Type B pancreatic cell (in vitro differentiated cells): ENCODE measurements at regions not wholly inside any gene's neighbourhood (a gene's known extent, or its start where the extent isn't known, plus 50 kb on each side); places are given as distances from the start of the nearest gene placed in this dataset.

Experiments
- DNase-seq: peaks from one replicate; pipeline ENCODE4 v3.0.0; 2021; ENCODE audit warnings: mixed read lengths; ENCODE audit not compliant: unreplicated experiment; ENCODE audit errors: extremely low spot score
- H3K27ac Mint-ChIP-seq: 2 replicates; pipeline ENCODE4 v1.8.0; 2021; ENCODE audit warnings: mild to moderate bottlenecking, mixed read lengths
- H3K27me3 Mint-ChIP-seq: 2 replicates; pipeline ENCODE4 v1.8.0; 2021; ENCODE audit warnings: mixed read lengths
- H3K36me3 Mint-ChIP-seq: 2 replicates; pipeline ENCODE4 v1.8.0; 2021; ENCODE audit warnings: mixed read lengths
- H3K4me1 Mint-ChIP-seq: one replicate; pipeline ENCODE4 v1.8.0; 2021; ENCODE audit warnings: mixed read lengths; ENCODE audit not compliant: unreplicated experiment
- H3K4me3 Mint-ChIP-seq: 2 replicates; pipeline ENCODE4 v1.8.0; 2021; ENCODE audit warnings: mild to moderate bottlenecking, mixed read lengths
- H3K9me3 Mint-ChIP-seq: 2 replicates; pipeline ENCODE4 v1.8.0; 2021; ENCODE audit warnings: mixed read lengths
- TF ChIP-seq, protein P1 (sequence below): fragments of 200-600 bp; sonication (generic); conservative IDR thresholded peaks from 2 replicates; pipeline ENCODE4 v1.5.0; 2021; ENCODE audit warnings: antibody characterized with exemption, mild to moderate bottlenecking

DNA sequence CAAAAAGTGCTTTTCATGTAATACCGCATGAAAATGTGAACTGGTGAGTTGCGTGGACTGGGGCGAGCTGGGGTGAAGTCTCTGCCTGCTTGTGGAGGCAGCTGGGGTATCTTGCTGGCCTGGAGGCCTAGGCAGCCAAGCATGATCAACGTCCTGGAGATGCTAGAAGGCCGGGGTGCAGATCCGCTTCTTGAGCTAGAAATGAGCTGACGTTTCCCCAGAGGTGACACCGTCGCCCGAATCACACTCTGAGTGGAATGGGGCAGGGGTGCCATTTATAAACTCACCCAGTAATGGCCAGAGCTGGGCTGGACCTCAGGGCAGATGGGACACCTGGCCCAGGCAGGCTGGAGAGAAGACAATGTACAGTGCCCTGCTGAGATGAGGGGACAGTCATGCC, 1513.0 kb downstream of the TBC1D22A start:
- H3K36me3 Mint-ChIP-seq, result no peaks in the 10 kb centered on the region
- TF ChIP-seq, protein P1, sequence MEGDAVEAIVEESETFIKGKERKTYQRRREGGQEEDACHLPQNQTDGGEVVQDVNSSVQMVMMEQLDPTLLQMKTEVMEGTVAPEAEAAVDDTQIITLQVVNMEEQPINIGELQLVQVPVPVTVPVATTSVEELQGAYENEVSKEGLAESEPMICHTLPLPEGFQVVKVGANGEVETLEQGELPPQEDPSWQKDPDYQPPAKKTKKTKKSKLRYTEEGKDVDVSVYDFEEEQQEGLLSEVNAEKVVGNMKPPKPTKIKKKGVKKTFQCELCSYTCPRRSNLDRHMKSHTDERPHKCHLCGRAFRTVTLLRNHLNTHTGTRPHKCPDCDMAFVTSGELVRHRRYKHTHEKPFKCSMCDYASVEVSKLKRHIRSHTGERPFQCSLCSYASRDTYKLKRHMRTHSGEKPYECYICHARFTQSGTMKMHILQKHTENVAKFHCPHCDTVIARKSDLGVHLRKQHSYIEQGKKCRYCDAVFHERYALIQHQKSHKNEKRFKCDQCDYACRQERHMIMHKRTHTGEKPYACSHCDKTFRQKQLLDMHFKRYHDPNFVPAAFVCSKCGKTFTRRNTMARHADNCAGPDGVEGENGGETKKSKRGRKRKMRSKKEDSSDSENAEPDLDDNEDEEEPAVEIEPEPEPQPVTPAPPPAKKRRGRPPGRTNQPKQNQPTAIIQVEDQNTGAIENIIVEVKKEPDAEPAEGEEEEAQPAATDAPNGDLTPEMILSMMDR, result no peak
- no peak overlapping the region for H3K27ac Mint-ChIP-seq
- H3K27me3 Mint-ChIP-seq, result peaks cover 24% of the 10 kb centered on the region
- DNase-seq, result no peak
- H3K9me3 Mint-ChIP-seq, result peaks cover 4% of the 10 kb centered on the region
- peaks cover 8% of the 10 kb centered on the region for H3K4me1 Mint-ChIP-seq
- no peak overlapping the region for H3K4me3 Mint-ChIP-seq

DNA sequence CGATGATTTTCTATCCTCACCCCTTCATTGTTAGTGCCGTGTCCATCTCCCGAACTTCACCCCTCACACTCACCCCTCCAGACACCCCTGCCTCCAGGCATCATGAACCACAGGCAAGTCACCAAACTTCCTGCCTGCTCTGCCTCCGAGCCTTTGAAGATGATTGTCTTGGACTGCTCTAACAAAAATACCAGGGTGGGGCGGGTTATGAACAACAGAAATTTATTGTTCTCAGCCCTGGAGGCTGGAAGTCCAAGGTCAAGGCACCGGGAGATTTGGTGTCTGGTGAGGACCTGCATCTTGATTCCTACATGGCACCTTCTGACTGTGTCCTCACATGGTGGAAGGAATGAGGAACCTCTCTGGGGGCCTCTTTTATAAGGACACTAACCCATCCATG, 1508.3 kb downstream of the TBC1D22A start:
- Mint-ChIP-seq H3K9me3 (peaks cover 4% of the 10 kb centered on the region), H3K27ac (no peak overlapping the region), H3K27me3 (peaks cover 47% of the 10 kb centered on the region), H3K4me3 (no peak overlapping the region), H3K36me3 (no peaks in the 10 kb centered on the region), H3K4me1 (no peaks in the 10 kb centered on the region)
- no peak for DNase-seq
- TF ChIP-seq, protein P1, result no peak

DNA sequence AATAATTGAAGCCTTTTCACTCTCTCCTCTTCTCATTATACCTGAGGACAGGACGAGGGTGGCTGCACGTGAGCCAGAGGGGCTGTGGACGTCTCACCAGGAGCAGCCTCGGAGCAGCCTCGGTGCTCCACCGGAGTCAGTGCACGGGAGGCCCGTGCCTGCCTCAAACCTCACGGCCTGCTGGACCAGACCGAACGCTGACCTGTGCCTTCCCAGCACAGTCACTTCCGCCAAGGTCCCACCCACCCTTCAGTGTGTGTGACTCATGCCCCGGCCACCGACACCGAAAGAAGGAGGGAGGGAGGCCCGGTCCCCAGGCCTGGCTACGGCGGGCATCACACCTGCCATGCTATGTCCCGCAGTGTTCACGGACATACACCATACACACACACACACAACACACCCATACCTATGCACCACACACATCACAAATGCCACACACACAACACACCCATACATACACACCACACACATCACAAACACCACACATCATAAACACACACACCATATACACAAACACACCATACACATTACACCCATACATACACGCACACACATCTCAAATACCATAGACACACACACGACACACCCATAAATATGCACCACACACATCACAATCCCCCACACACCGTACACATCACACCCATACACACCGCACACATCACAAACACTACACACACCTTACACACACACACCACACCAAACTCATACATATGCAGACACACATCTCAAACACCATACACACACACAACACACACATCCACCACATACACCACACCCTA, 1506.5 kb downstream of the TBC1D22A start:
- no peak for DNase-seq
- H3K27ac Mint-ChIP-seq, result no peak overlapping the region
- H3K4me3 Mint-ChIP-seq, result no peak overlapping the region
- TF ChIP-seq, protein P1, result no peak
- H3K4me1 Mint-ChIP-seq, result no peaks in the 10 kb centered on the region
- H3K27me3 Mint-ChIP-seq, result peaks cover 47% of the 10 kb centered on the region
- H3K36me3 Mint-ChIP-seq, result no peaks in the 10 kb centered on the region
- H3K9me3 Mint-ChIP-seq, result peaks cover 4% of the 10 kb centered on the region

DNA sequence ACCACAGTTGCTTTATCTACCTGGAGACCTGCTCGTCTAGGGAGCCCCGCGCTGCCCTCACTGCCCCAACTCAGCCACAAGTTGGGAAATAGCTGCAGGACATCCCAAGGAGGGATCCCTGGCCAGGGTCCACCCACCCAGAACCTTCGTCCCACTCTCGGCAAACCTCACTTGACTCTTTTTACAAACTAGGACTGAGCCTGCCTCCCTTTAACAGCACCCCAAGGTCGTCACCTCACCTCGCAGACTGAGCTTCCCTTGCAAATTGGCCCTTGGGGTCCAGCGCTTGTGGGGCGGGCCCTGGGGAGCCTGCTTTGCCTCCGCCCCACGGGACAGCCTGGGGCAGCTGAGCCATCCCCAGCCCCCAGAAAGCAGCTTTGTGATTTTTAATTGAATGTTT, 1505.8 kb downstream of the TBC1D22A start:
- Mint-ChIP-seq H3K9me3 (peaks cover 4% of the 10 kb centered on the region), H3K4me3 (no peak overlapping the region), H3K4me1 (no peaks in the 10 kb centered on the region), H3K27ac (no peak overlapping the region), H3K27me3 (peaks cover 47% of the 10 kb centered on the region), H3K36me3 (no peaks in the 10 kb centered on the region)
- no peak for DNase-seq
- TF ChIP-seq, protein P1, result no peak

DNA sequence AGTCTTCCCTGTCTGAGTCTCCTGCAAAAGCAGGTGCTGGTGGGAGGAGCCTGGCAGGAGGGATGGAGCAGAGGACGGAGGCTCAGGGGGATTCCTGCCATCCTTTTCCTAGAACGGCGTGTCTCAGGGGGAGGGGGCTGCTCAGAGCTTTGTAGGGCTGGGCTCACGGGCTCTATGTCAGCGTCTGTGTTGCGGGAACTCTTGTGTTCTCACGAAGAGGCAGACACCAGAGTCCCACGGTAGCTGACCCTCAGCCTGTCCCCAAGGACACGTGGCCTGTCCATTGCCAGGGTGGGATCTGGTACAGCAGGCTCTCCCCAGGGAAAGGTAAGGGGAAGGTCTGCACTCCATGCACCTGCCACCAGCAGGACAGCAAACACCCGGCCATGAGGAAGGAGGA, 1505.2 kb downstream of the TBC1D22A start:
- TF ChIP-seq, protein P1, result no peak
- H3K27ac Mint-ChIP-seq, result no peak overlapping the region
- no peaks in the 10 kb centered on the region for H3K4me1 Mint-ChIP-seq
- H3K36me3 Mint-ChIP-seq, result no peaks in the 10 kb centered on the region
- DNase-seq, result no peak
- H3K27me3 Mint-ChIP-seq, result peaks cover 41% of the 10 kb centered on the region
- H3K4me3 Mint-ChIP-seq, result no peak overlapping the region
- H3K9me3 Mint-ChIP-seq, result peaks cover 4% of the 10 kb centered on the region
